ENCODE measurements at regions not wholly inside any gene's neighbourhood (a gene's known extent, or its start where the extent isn't known, plus 50 kb on each side); places are given as distances from the start of the nearest gene placed in this dataset.
"Not testable (repeated sequence)": the region's sequence is repeated elsewhere in the genome, so short reads cannot be mapped to it uniquely, and the experiment has no call there.

DNA sequence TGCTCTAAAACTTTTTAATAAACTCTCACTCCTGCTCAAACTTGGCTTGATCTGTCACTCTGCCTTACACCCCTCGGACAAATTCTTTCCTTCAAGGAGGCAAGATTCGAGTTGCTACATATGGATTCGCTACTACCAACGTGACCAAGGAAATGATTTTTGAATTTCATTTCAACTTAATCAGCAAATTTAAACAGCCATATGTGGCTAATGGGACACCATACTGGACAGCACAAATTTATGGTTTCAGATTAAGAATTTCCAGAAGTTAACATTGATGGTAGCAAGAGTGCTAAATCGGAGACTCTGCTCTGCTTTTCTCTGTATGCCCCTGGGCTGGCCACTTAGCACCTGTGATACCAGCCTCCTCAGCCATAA lies 318.2 kb upstream of the PSMD7 start:
- no peaks in the 10 kb centered on the region for H3K36me3 Mint-ChIP-seq (ENCODE audit: low read depth)
- CTCF ChIA-PET = no interaction called here
- no peak for DNase-seq
- H3K27me3 Mint-ChIP-seq = no peaks in the 10 kb centered on the region
- peaks cover 13% of the 10 kb centered on the region for H3K9me3 Mint-ChIP-seq
- H3K4me3 Mint-ChIP-seq = no peak overlapping the region
- no peaks in the 10 kb centered on the region for H3K4me1 Mint-ChIP-seq
- POLR2A ChIA-PET = no interaction called here
- H3K27ac Mint-ChIP-seq = no peak overlapping the region

DNA sequence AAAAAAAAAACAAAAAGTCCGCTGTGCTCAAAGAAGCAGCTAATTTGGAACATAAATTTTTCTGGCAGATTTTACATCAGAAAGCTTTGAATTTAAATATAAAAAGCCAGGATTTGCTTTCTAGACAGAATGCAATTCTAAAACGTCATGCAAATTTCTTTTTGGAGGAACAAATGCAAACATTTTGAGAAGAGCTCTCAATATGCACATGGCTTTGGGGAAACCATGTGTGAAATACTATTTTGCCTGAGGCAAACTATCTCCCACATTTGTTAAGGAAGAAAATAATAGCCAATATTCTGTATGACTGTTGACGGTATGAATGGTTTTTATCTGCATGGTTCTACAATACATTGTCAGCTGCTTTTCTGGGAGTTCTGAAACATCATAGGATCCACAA lies 320.0 kb upstream of the PSMD7 start:
- ChIA-PET CTCF (interaction anchor here (0.6 kb wide), 1 partner anchor 1317 kb away, joined by 5 read pairs; no protein-coding TSS in a partner anchor), POLR2A (no interaction called here)
- peaks cover 5% of the 10 kb centered on the region for H3K9me3 Mint-ChIP-seq
- no peaks in the 10 kb centered on the region for H3K36me3 Mint-ChIP-seq (ENCODE audit: low read depth)
- H3K4me3 Mint-ChIP-seq = no peak overlapping the region
- H3K27me3 Mint-ChIP-seq = no peaks in the 10 kb centered on the region
- no peak overlapping the region for H3K27ac Mint-ChIP-seq
- no peaks in the 10 kb centered on the region for H3K4me1 Mint-ChIP-seq
- no peak for DNase-seq

DNA sequence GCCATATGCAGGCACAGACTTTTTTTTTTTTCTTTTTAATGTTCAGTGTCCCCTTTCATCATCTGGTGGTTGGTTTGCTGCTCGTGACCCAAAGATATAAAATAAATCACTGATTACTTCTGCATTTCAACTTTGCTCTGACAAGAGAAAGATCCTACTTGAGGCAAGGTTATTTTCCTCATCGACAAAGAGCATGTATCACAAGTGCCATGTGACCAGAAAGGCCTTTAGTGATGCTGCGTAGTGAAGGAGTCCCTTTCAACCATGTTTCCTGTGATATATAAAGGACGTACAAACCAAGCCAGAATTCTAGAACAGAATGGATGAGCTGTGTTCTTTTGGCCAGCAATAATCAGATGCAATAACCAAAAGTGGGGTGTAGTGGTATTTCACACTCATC lies 323.4 kb upstream of the PSMD7 start:
- Mint-ChIP-seq H3K27me3 (no peaks in the 10 kb centered on the region), H3K36me3 (ENCODE audit: low read depth) (no peaks in the 10 kb centered on the region), H3K9me3 (no peaks in the 10 kb centered on the region), H3K4me3 (no peak overlapping the region), H3K27ac (no peak overlapping the region), H3K4me1 (no peaks in the 10 kb centered on the region)
- ChIA-PET POLR2A (no interaction called here), CTCF (no interaction called here)
- no peak for DNase-seq

DNA sequence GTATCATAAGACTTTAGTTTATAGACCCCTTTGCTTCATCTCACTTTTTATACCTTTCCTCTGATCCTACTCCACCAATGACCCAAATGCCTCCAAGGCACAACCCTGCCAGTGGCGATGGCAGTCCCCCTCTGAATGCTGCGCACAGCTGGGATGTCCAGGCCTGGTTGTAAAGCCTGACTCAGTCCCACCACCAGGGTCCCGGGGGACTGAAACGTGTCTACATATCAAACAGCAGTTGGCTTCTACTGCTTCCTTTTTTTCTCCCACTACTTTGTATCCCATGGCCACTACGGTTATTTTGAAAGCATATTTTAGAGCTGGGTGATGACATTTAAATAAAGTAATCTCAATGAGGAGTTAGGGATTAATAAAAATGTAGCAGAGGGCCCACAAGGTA lies 329.8 kb upstream of the PSMD7 start:
- Mint-ChIP-seq H3K36me3 (ENCODE audit: low read depth) (no peaks in the 10 kb centered on the region), H3K27ac (no peak overlapping the region), H3K4me1 (no peaks in the 10 kb centered on the region), H3K9me3 (peaks cover 8% of the 10 kb centered on the region), H3K4me3 (no peak overlapping the region), H3K27me3 (no peaks in the 10 kb centered on the region)
- POLR2A ChIA-PET = no interaction called here
- CTCF ChIA-PET = no interaction called here
- DNase-seq = no peak

DNA sequence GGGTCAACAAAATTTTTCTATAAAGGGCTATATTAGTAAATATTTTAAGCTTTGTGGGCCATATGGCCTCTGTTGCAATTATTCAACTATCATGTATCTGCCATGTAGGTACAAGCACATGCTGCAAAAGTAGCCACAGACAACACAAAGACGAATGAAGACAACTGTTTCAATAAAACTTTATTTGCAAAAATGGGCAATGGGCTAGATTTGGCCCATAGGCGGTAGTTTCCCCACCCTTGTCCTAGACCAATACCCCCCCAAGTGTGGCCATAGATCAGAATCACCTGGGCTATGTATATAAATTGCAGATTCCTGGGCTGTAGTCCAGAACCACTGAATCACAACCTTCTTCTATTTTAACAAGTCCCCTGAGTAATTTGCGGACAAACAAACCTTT lies 331.0 kb upstream of the PSMD7 start:
- Mint-ChIP-seq H3K27ac (no peak overlapping the region), H3K27me3 (no peaks in the 10 kb centered on the region), H3K4me1 (no peaks in the 10 kb centered on the region), H3K9me3 (peaks cover 8% of the 10 kb centered on the region), H3K36me3 (ENCODE audit: low read depth) (no peaks in the 10 kb centered on the region), H3K4me3 (no peak overlapping the region)
- ChIA-PET CTCF (no interaction called here), POLR2A (no interaction called here)
- no peak for DNase-seq

DNA sequence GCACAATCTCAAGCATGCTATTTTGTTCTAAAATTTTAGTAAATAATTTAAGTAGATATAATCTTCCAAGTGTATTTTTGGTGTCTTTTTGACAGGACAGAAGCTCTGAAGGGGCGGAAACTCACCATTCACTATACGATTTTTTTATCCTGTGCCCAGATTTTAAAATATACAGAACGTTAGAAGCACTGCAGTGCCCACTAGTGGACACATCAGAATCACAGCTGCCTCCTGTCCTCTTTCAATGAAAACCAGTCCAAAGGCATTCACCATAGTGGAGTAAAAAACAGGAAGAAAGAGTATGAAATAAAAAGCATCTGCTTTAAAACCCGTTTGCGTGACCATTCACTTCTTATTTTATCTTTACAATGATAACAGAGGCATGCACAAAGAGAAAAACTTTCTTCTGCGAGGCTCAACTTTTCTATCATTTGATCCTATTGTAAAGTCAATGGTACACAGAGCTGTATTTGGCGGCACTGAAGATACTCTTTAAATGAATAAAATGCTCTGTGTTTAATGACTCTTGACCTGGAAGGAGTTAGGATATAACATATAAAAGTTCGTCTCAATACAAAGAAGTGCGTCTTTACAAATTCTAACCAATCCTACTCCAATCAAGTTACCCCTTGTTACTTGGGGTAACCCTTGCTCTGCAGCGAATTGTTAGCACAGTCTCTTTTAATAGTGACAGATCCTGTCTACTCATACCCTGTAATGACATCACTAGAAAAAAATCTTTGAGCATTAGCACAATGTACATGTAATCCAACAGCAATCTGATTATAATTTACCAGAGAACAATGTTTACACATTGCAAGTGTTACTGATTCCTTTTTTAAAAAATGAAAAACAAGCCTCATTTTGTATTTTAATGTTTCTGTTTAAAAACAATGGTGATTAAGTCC lies 339.8 kb upstream of the PSMD7 start:
- Mint-ChIP-seq H3K36me3 (ENCODE audit: low read depth) (no peaks in the 10 kb centered on the region), H3K9me3 (no peaks in the 10 kb centered on the region), H3K27ac (no peak overlapping the region), H3K4me1 (no peaks in the 10 kb centered on the region), H3K27me3 (no peaks in the 10 kb centered on the region), H3K4me3 (no peak overlapping the region)
- ChIA-PET CTCF (no interaction called here), POLR2A (no interaction called here)
- peak; percentile 31 for DNase-seq

DNA sequence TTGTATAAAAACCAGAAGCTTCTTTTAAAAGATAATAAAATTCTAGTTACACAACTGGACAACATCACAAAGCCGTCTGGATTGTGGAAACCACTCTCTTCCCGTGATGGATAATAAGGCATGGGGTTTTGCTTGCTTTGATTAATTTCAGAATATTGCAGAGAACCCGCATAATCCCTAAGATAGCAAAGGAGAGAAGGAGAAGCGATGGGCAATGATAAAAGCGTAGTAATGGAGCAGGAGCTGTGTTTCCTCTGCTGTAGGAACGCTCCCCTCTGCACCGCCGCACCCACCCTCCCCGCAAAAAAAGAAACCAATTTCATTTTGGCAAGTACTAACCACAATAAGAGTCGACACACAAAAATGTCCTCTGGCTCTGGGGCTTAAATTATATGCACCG lies 340.9 kb upstream of the PSMD7 start:
- POLR2A ChIA-PET = no interaction called here
- no peak overlapping the region for H3K4me3 Mint-ChIP-seq
- CTCF ChIA-PET = no interaction called here
- no peaks in the 10 kb centered on the region for H3K4me1 Mint-ChIP-seq
- H3K36me3 Mint-ChIP-seq (ENCODE audit: low read depth) = no peaks in the 10 kb centered on the region
- H3K27ac Mint-ChIP-seq = no peak overlapping the region
- DNase-seq = no peak
- H3K9me3 Mint-ChIP-seq = no peaks in the 10 kb centered on the region
- no peaks in the 10 kb centered on the region for H3K27me3 Mint-ChIP-seq

DNA sequence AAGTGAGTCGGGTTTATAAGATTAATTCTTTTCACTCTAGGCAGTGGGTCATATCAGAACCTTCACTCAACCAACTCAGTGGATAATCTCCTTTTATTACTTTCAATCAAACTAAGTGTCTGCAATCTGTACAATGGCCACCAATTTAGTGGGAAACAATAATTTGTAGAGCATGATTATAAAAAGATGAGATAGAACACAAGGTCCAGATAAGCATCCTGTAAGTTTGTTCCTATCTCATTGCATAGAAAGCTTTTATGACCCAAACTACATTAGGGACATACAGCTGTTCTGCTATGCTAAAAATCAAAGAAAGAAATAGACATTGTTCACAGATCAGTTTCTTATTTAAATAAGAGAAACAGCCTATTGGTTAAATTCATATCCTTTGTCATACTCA lies 341.4 kb upstream of the PSMD7 start:
- H3K36me3 Mint-ChIP-seq (ENCODE audit: low read depth) = no peaks in the 10 kb centered on the region
- ChIA-PET POLR2A (no interaction called here), CTCF (no interaction called here)
- H3K27me3 Mint-ChIP-seq = no peaks in the 10 kb centered on the region
- no peak overlapping the region for H3K27ac Mint-ChIP-seq
- no peak overlapping the region for H3K4me3 Mint-ChIP-seq
- H3K9me3 Mint-ChIP-seq = no peaks in the 10 kb centered on the region
- no peak for DNase-seq
- H3K4me1 Mint-ChIP-seq = no peaks in the 10 kb centered on the region

DNA sequence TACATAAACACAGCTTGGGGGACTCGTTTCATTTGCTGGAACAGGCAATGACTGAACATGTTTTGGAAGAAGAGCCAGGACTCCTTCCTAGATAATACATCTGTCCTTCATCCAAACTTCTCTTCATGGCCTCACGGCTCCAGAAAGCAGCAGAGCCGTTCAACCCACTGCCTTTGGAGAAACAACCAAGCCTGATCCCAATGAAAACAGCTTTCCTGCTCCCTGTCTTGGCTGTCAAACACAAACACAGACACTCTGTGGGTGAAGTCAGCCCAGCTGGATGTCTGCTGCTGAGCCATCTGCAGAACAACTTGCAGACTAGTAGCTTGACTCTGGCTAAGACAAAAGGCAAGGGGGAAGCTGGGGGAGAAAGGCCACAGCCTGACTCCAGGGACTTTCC lies 345.1 kb upstream of the PSMD7 start:
- DNase-seq = no peak
- Mint-ChIP-seq H3K9me3 (no peaks in the 10 kb centered on the region), H3K4me1 (no peaks in the 10 kb centered on the region), H3K27me3 (no peaks in the 10 kb centered on the region), H3K4me3 (no peak overlapping the region), H3K27ac (no peak overlapping the region), H3K36me3 (ENCODE audit: low read depth) (no peaks in the 10 kb centered on the region)
- CTCF ChIA-PET = no interaction called here
- POLR2A ChIA-PET = no interaction called here

DNA sequence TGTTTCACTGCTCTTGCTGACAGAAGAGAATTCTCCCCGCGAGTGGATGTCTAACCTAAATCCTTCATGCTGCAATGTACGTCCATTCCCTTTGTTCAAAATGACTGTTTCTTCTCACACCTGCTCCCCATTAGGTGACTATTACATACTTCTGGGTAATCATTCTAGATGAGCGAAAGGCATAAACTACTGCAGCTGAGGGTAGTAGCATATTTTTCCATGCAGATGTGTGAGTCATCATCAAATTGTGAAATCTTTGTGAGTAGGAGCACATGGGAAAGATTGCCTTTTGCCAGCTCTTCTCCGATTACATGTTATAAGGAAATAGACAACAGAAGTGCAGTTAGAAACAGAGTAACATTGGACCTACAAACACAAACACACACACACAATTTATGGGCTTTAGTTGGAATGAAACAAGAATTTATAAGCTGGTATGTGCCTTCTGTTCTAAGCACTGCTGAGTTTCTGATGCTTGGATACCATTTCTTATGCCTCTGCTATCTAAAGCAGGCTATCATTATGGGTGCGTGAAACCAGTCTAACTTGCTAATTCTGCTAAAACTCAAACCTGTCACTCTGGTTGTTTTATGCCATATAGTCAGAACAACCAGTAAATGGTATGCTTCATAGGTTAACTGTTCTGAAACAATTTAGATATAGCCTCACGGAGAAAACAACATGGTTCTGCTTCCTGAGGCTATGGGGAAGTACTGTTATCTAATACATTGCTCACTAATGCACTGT lies 346.9 kb upstream of the PSMD7 start:
- no peak overlapping the region for H3K27ac Mint-ChIP-seq
- no peaks in the 10 kb centered on the region for H3K9me3 Mint-ChIP-seq
- no peaks in the 10 kb centered on the region for H3K36me3 Mint-ChIP-seq (ENCODE audit: low read depth)
- ChIA-PET POLR2A (no interaction called here), CTCF (no interaction called here)
- no peaks in the 10 kb centered on the region for H3K4me1 Mint-ChIP-seq
- H3K4me3 Mint-ChIP-seq = no peak overlapping the region
- no peak for DNase-seq
- no peaks in the 10 kb centered on the region for H3K27me3 Mint-ChIP-seq

DNA sequence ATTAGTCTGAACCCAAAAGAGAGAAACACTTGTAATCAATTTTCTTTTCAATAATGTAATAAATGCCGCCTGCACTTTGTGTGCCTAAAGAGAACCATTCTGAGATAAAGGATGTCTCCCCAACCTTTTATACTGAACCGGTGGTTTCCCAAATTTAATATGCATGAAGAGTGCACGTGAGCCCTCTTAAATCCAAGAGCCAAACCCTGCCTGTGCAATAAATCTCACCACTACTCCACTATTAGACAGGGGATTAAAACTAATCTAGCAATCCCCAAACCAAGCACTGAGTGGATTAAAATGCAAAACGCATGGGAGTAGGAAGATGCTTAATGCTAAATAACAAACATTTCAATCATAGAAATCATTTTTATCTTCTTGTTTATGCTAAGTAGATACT lies 351.0 kb upstream of the PSMD7 start:
- POLR2A ChIA-PET = no interaction called here
- Mint-ChIP-seq H3K4me3 (no peak overlapping the region), H3K9me3 (no peaks in the 10 kb centered on the region), H3K4me1 (no peaks in the 10 kb centered on the region), H3K27me3 (no peaks in the 10 kb centered on the region), H3K27ac (no peak overlapping the region), H3K36me3 (ENCODE audit: low read depth) (no peaks in the 10 kb centered on the region)
- DNase-seq = no peak
- CTCF ChIA-PET = no interaction called here

DNA sequence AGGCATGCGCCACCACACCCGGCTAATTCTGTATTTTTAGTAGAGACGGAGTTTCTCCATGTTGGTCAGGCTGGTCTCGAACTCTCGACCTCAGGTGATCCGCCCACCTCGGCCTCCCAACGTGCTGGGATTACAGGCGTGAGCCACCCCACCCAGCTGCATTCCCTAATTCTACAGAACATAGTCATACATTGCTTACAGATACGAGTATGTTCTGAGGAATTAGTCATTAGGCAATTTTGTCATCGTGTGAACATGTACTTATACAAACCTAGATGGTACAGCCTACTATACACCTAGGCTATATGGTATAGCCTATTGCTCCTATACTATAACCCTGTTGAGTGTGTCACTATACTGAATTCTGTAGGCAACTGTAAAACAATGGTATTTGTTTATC lies 353.4 kb upstream of the PSMD7 start:
- H3K27me3 Mint-ChIP-seq; H3K4me1 Mint-ChIP-seq; H3K36me3 Mint-ChIP-seq (ENCODE audit: low read depth); DNase-seq; POLR2A ChIA-PET; H3K27ac Mint-ChIP-seq; H3K4me3 Mint-ChIP-seq; H3K9me3 Mint-ChIP-seq; CTCF ChIA-PET: not testable (repeated sequence)

DNA sequence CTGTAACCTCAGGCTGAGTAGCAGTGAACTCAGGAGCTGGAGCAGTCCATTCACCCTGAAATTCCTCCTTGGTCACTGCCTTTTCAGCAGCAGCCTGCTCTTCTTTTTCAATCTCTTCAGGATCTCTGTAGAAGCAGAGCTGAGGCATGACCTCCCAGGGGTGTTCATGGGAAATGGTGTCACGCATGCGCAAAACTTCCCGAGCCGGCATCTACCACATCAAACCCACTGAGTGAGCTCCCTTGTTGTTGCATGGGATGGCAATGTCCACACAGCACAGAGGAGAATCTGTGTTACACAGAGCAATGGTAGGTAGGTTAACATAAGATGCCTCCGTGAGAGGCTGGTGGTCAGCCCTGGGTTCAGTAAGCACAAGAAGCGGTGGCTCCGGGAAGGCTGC lies 355.8 kb upstream of the PSMD7 start:
- H3K4me3 Mint-ChIP-seq; H3K27ac Mint-ChIP-seq; H3K27me3 Mint-ChIP-seq; H3K36me3 Mint-ChIP-seq (ENCODE audit: low read depth); H3K4me1 Mint-ChIP-seq; POLR2A ChIA-PET; CTCF ChIA-PET; H3K9me3 Mint-ChIP-seq; DNase-seq: not testable (repeated sequence)

DNA sequence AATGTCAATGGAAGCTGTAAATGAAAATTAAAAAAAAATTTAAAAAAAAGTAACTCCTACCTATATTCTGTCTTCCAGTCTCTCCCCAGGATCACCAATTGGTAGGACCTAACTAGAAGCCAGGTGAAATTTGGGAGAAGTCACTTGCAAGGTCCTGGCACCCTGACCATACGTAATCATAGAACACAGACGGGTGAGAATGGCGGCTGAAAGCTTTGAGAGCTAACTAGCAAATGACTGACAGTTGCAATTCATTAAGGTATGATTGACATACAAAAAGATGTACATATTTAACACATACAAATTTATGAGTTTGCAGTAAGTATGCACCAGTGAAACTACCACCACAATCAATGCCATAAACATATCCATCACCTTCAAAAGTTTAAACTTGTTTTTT lies 372.7 kb upstream of the PSMD7 start:
- ChIA-PET CTCF (no interaction called here), POLR2A (no interaction called here)
- Mint-ChIP-seq H3K4me3 (no peak overlapping the region), H3K27ac (no peak overlapping the region), H3K9me3 (peaks cover 5% of the 10 kb centered on the region), H3K36me3 (ENCODE audit: low read depth) (no peaks in the 10 kb centered on the region), H3K27me3 (peaks cover 2% of the 10 kb centered on the region), H3K4me1 (no peaks in the 10 kb centered on the region)
- no peak for DNase-seq
